Gastroesophageal sphincter (tissue), 3 donors: ENCODE measurements at regions not wholly inside any gene's neighbourhood (a gene's known extent, or its start where the extent isn't known, plus 50 kb on each side); places are given as distances from the start of the nearest gene placed in this dataset.
"Not testable (repeated sequence)": the region's sequence is repeated elsewhere in the genome, so short reads cannot be mapped to it uniquely, and the experiment has no call there.

Source experiments
- CTCF ChIP-seq, 4 experiments: fragments of 200-600 bp in 2 of 4; fragments of 450-650 bp in 2 of 4; sonication (generic) in 1 of 4; IDR thresholded peaks; one replicate each; pipeline ENCODE4 v1.5.1; 2017 to 2019; ENCODE audit warnings: antibody characterized with exemption in 4 of 4, mild to moderate bottlenecking in 2 of 4, moderate library complexity in 2 of 4
- EP300 ChIP-seq: sonication (generic); formaldehyde crosslinking; IDR thresholded peaks from one replicate; pipeline ENCODE4 v1.6.1; 2017; ENCODE audit warnings: antibody characterized with exemption, mild to moderate bottlenecking
- POLR2A ChIP-seq, 2 donors: fragments of 450-650 bp; IDR thresholded peaks; one replicate each; pipeline ENCODE4 v1.6.1; 2017; ENCODE audit warnings: antibody characterized with exemption in 2 of 2, mild to moderate bottlenecking in 2 of 2, moderate library complexity in 1 of 2
- POLR2AphosphoS5 ChIP-seq: sonication (generic); formaldehyde crosslinking; IDR thresholded peaks from one replicate; pipeline ENCODE4 v1.6.1; 2017; ENCODE audit warnings: antibody characterized with exemption

- not testable (repeated sequence) for TF ChIP-seq POLR2A (IDR thresholded peaks at IDR 0.05); CTCF (IDR thresholded peaks at IDR 0.05); POLR2AphosphoS5; EP300
Measured at GRCh38 chr10:45105309-45105708, 104.6 kb downstream of the ZNF22 start.
